Tibial artery (tissue), 4 donors: ENCODE measurements at regions not wholly inside any gene's neighbourhood (a gene's known extent, or its start where the extent isn't known, plus 50 kb on each side); places are given as distances from the start of the nearest gene placed in this dataset.

Experiments
- DNase-seq, 2 donors: peaks; one replicate each; pipeline ENCODE4 v3.0.0-alpha.2; 2019
- H3K27ac ChIP-seq, 2 donors: fragments of 200-600 bp; sonication (generic) in 1 of 2; 1 replicate in 1 of 2; 2 replicates in 1 of 2; pipeline ENCODE4 v1.5.1; 2018 to 2019; ENCODE audit warnings: mild to moderate bottlenecking in 1 of 2
- H3K27me3 ChIP-seq, 2 donors: fragments of 200-600 bp; sonication (generic) in 1 of 2; one replicate each; pipeline versions ENCODE4 v1.5.1 to v1.6.0; 2016 to 2019
- H3K36me3 ChIP-seq, 3 donors: fragments of 200-600 bp; sonication (generic) in 2 of 3; one replicate each; pipeline ENCODE4 v1.5.1; 2016 to 2019; ENCODE audit warnings: mild to moderate bottlenecking in 2 of 3
- H3K4me1 ChIP-seq, 4 donors: fragments of 200-600 bp; sonication (generic) in 2 of 4; 1 replicate in 3 of 4; 2 replicates in 1 of 4; pipeline ENCODE4 v1.5.1; 2016 to 2019
- H3K4me3 ChIP-seq, 2 donors: fragments of 200-600 bp; sonication (generic) in 1 of 2; 1 replicate in 1 of 2; 2 replicates in 1 of 2; pipeline ENCODE4 v1.5.1; 2018 to 2019; ENCODE audit warnings: mild to moderate bottlenecking in 2 of 2
- H3K9me3 ChIP-seq, 3 donors: fragments of 200-600 bp; sonication (generic) in 1 of 3; one replicate each; pipeline ENCODE4 v1.5.1; 2016 to 2019
- intact Hi-C: fragments of 100-400 bp; cut with DNase I; formaldehyde crosslinking; loops from one replicate; pipeline ENCODE4 v1.15.0; 2023; ENCODE audit warnings: low total_unique reads
- TF ChIP-seq, protein P1 (sequence below), 2 experiments: fragments of 200-600 bp in 1 of 2; fragments of 450-650 bp in 1 of 2; IDR thresholded peaks; one replicate each; pipeline ENCODE4 v1.5.1; 2017 to 2019; ENCODE audit warnings: antibody characterized with exemption in 2 of 2, mild to moderate bottlenecking in 1 of 2, moderate library complexity in 1 of 2

GRCh38 chr1:14138135-14138506 lies 438.1 kb downstream of the PRDM2 start:
- Histone ChIP-seq H3K27me3 (no peaks in the 10 kb centered on the region), H3K9me3 (no peaks in the 10 kb centered on the region), H3K27ac (no peak overlapping the region), H3K36me3 (no peaks in the 10 kb centered on the region), H3K4me3 (no peak overlapping the region), H3K4me1 (peaks cover 0 to 28% (median 24%) of the 10 kb centered on the region in 4 donors)
- intact Hi-C loops: no loop called here
- no peak for DNase-seq
- TF ChIP-seq, protein P1, sequence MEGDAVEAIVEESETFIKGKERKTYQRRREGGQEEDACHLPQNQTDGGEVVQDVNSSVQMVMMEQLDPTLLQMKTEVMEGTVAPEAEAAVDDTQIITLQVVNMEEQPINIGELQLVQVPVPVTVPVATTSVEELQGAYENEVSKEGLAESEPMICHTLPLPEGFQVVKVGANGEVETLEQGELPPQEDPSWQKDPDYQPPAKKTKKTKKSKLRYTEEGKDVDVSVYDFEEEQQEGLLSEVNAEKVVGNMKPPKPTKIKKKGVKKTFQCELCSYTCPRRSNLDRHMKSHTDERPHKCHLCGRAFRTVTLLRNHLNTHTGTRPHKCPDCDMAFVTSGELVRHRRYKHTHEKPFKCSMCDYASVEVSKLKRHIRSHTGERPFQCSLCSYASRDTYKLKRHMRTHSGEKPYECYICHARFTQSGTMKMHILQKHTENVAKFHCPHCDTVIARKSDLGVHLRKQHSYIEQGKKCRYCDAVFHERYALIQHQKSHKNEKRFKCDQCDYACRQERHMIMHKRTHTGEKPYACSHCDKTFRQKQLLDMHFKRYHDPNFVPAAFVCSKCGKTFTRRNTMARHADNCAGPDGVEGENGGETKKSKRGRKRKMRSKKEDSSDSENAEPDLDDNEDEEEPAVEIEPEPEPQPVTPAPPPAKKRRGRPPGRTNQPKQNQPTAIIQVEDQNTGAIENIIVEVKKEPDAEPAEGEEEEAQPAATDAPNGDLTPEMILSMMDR (IDR thresholded peaks at IDR 0.05): no peak

- no peaks in the 10 kb centered on the region for H3K36me3 ChIP-seq
- H3K4me3 ChIP-seq: no peak overlapping the region
- intact Hi-C loops: no loop called here
- no peaks in the 10 kb centered on the region for H3K27me3 ChIP-seq
- peak in 1 of 2 donors; percentile 24 for DNase-seq
- TF ChIP-seq, protein P1 (IDR thresholded peaks at IDR 0.05): peak; percentile 14 to 22
- H3K4me1 ChIP-seq: peaks cover 0 to 29% (median 25%) of the 10 kb centered on the region in 4 donors
- no peak overlapping the region for H3K27ac ChIP-seq
- no peaks in the 10 kb centered on the region for H3K9me3 ChIP-seq
Measured at GRCh38 chr1:14138687-14139086, 438.7 kb downstream of the PRDM2 start.

DNA sequence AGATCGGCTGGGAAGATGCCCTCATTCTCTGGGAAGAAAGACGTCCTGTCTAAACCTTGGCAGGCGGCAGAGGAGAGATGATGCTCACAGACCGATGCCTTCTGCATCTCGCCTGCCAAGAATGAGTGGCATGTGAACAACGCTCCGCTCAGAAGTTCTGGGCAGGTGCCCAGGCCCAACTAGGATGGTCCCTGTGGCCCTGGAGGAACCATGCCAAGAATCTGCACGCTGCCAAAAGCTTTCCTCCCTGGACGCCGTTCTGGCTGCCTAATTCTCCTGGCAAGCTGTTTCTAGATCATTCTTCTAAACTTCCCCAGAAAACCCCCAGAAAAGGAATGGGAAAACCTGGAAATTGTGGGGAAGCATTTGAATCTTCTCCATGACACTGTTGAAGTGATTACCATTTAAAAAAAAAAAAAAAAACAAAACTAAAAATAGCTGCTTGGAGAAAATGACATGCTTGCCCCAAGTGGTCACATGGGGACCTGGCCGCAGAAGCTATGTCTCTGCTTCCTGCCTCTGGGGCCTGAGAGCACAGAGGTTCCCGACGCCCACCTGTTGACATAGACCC lies 440.9 kb downstream of the PRDM2 start:
- peak; percentile 34 to 80 for DNase-seq
- TF ChIP-seq, protein P1 (IDR thresholded peaks at IDR 0.05): no peak
- no peaks in the 10 kb centered on the region for H3K36me3 ChIP-seq
- no peak overlapping the region for H3K4me3 ChIP-seq
- H3K27me3 ChIP-seq: no peaks in the 10 kb centered on the region
- intact Hi-C loops: no loop called here
- H3K9me3 ChIP-seq: no peaks in the 10 kb centered on the region
- H3K27ac ChIP-seq: peak overlapping the region; percentile 9 to 45
- H3K4me1 ChIP-seq: peaks cover 0 to 29% (median 25%) of the 10 kb centered on the region in 4 donors

- no peak overlapping the region for H3K4me3 ChIP-seq
- peaks cover 0 to 29% (median 25%) of the 10 kb centered on the region in 4 donors for H3K4me1 ChIP-seq
- no peaks in the 10 kb centered on the region for H3K36me3 ChIP-seq
- no peaks in the 10 kb centered on the region for H3K9me3 ChIP-seq
- intact Hi-C loops: no loop called here
- peak overlapping the region in 1 of 2 donors; percentile 45 for H3K27ac ChIP-seq
- DNase-seq: no peak
- TF ChIP-seq, protein P1 (IDR thresholded peaks at IDR 0.05): no peak
- no peaks in the 10 kb centered on the region for H3K27me3 ChIP-seq
Measured at GRCh38 chr1:14141656-14142055, 441.7 kb downstream of the PRDM2 start.

- H3K36me3 ChIP-seq: no peaks in the 10 kb centered on the region
- no peaks in the 10 kb centered on the region for H3K9me3 ChIP-seq
- H3K27ac ChIP-seq: no peak overlapping the region
- DNase-seq: no peak
- TF ChIP-seq, protein P1 (IDR thresholded peaks at IDR 0.05): no peak
- H3K27me3 ChIP-seq: no peaks in the 10 kb centered on the region
- H3K4me1 ChIP-seq: peaks cover 0 to 29% (median 25%) of the 10 kb centered on the region in 4 donors
- H3K4me3 ChIP-seq: no peak overlapping the region
- intact Hi-C loops: no loop called here
Measured at GRCh38 chr1:14142397-14143100, 442.6 kb downstream of the PRDM2 start.
